Stomach (tissue), 4 donors: ENCODE measurements at regions not wholly inside any gene's neighbourhood (a gene's known extent, or its start where the extent isn't known, plus 50 kb on each side); places are given as distances from the start of the nearest gene placed in this dataset.

Experiments used
- CTCF ChIP-seq, 7 experiments: fragments of 450-650 bp in 4 of 7; fragments of 200-600 bp in 3 of 7; sonication (generic) in 3 of 7; IDR thresholded peaks; one replicate each; pipeline ENCODE4 v1.5.1; 2016 to 2019; ENCODE audit warnings: antibody characterized with exemption in 7 of 7, control low read depth in 2 of 7, mild to moderate bottlenecking in 1 of 7
- EP300 ChIP-seq: sonication (generic); formaldehyde crosslinking; IDR thresholded peaks from one replicate; pipeline ENCODE4 v1.6.1; 2017; ENCODE audit warnings: antibody characterized with exemption
- POLR2A ChIP-seq, 4 donors: fragments of 450-650 bp; IDR thresholded peaks; one replicate each; pipeline ENCODE4 v1.6.1; 2016; ENCODE audit warnings: antibody characterized with exemption in 4 of 4, control low read depth in 2 of 4, mild to moderate bottlenecking in 1 of 4, moderate library complexity in 1 of 4
- POLR2AphosphoS5 ChIP-seq, 3 donors: sonication (generic); formaldehyde crosslinking; IDR thresholded peaks; one replicate each; pipeline ENCODE4 v1.6.1; 2016; ENCODE audit warnings: antibody characterized with exemption in 3 of 3

GRCh38 chr21:20311234-20311787 is 686.9 kb upstream of the NCAM2 start:
- TF ChIP-seq CTCF (IDR thresholded peaks at IDR 0.05) (no peak), POLR2A (IDR thresholded peaks at IDR 0.05) (no peak), EP300 (no peak), POLR2AphosphoS5 (IDR thresholded peaks at IDR 0.05) (no peak)
